Glutamatergic neuron (in vitro differentiated cells): ENCODE measurements at regions not wholly inside any gene's neighbourhood (a gene's known extent, or its start where the extent isn't known, plus 50 kb on each side); places are given as distances from the start of the nearest gene placed in this dataset.

Source experiments
- DNase-seq: peaks from one replicate; pipeline ENCODE4 v3.0.0; 2022
- H3K27ac Mint-ChIP-seq: one replicate; pipeline ENCODE4 v1.8.0; 2020; ENCODE audit warnings: mild to moderate bottlenecking, mixed read lengths, inconsistent platforms; ENCODE audit not compliant: unreplicated experiment
- H3K27me3 Mint-ChIP-seq: one replicate; pipeline ENCODE4 v1.8.0; 2020; ENCODE audit warnings: mild to moderate bottlenecking, moderate library complexity, mixed read lengths, inconsistent platforms; ENCODE audit not compliant: unreplicated experiment
- H3K36me3 Mint-ChIP-seq: one replicate; pipeline ENCODE4 v1.8.0; 2020; ENCODE audit warnings: mild to moderate bottlenecking, mixed read lengths, inconsistent platforms; ENCODE audit not compliant: unreplicated experiment
- H3K4me1 Mint-ChIP-seq: one replicate; pipeline ENCODE4 v1.8.0; 2020; ENCODE audit warnings: mild to moderate bottlenecking, low read depth, mixed read lengths, inconsistent platforms; ENCODE audit not compliant: unreplicated experiment
- H3K4me3 Mint-ChIP-seq: one replicate; pipeline ENCODE4 v1.8.0; 2020; ENCODE audit warnings: mild to moderate bottlenecking, mixed read lengths, inconsistent platforms; ENCODE audit not compliant: unreplicated experiment
- H3K9me3 Mint-ChIP-seq: one replicate; pipeline ENCODE4 v1.8.0; 2020; ENCODE audit warnings: mild to moderate bottlenecking, moderate library complexity, mixed read lengths, inconsistent platforms; ENCODE audit not compliant: unreplicated experiment
- TF ChIP-seq, protein P1 (sequence below): fragments of 200-600 bp; sonication (generic); IDR thresholded peaks from one replicate; pipeline ENCODE4 v1.5.0; 2021; ENCODE audit not compliant: partially characterized antibody, unreplicated experiment

DNA sequence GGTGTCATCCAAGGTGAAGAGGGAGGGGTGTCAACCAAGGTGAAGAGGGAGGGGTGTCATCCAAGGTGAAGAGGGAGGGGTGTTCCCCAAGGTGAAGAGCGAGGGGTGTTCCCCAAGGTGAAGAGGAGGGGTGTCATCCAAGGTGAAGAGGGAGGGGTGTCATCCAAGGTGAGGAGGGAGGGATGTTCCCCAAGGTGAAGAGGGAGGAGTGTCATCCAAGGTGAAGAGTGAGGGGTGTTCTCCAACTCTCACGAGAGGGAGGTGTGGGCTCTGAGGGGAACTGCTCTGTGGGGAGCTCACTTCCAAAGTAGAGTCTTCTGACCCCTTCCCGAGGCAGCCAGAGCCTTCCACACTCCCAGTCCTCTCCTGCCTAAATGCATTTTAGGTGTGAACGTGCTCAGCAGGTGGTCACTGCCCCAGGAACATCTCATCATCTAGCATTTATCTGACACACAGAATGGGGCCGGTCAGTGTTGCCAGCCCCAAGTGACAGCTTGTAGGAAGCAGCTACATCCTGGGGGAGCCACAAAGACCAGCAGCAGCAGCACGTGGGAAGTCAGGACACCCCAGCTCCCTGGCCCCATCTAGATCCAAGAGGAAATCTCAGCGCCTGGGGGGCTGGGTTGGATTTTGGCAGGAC, 323.8 kb downstream of the GLRX3 start:
- Mint-ChIP-seq H3K4me3 (no peak overlapping the region), H3K4me1 (no peaks in the 10 kb centered on the region), H3K27ac (no peak overlapping the region), H3K36me3 (peaks cover 3% of the 10 kb centered on the region), H3K27me3 (peaks cover 8% of the 10 kb centered on the region), H3K9me3 (peaks cover 8% of the 10 kb centered on the region)
- TF ChIP-seq, protein P1, sequence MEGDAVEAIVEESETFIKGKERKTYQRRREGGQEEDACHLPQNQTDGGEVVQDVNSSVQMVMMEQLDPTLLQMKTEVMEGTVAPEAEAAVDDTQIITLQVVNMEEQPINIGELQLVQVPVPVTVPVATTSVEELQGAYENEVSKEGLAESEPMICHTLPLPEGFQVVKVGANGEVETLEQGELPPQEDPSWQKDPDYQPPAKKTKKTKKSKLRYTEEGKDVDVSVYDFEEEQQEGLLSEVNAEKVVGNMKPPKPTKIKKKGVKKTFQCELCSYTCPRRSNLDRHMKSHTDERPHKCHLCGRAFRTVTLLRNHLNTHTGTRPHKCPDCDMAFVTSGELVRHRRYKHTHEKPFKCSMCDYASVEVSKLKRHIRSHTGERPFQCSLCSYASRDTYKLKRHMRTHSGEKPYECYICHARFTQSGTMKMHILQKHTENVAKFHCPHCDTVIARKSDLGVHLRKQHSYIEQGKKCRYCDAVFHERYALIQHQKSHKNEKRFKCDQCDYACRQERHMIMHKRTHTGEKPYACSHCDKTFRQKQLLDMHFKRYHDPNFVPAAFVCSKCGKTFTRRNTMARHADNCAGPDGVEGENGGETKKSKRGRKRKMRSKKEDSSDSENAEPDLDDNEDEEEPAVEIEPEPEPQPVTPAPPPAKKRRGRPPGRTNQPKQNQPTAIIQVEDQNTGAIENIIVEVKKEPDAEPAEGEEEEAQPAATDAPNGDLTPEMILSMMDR = no peak
- no peak for DNase-seq

DNA sequence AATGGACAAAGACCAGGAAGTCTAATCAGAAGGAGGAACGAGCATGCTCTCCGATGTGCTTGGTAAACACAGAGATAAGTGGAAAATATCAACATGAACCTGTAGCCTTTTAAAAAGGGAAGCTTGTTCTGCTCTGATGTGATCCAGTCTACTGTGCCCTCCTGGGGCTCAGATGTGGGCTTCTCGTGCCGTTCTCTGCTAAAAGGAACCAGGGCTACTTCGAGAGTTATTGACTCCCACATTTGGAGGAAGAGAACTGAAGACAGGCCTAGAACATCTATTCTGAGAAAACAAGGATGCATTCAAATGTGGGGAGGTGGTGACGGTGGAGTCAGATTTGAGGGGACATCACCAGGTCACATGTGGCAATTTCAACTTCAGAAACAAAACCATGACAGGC, 325.4 kb downstream of the GLRX3 start:
- TF ChIP-seq, protein P1 = no peak
- DNase-seq = no peak
- peaks cover 8% of the 10 kb centered on the region for H3K27me3 Mint-ChIP-seq
- peaks cover 5% of the 10 kb centered on the region for H3K9me3 Mint-ChIP-seq
- no peaks in the 10 kb centered on the region for H3K4me1 Mint-ChIP-seq
- H3K27ac Mint-ChIP-seq = no peak overlapping the region
- no peak overlapping the region for H3K4me3 Mint-ChIP-seq
- peaks cover 3% of the 10 kb centered on the region for H3K36me3 Mint-ChIP-seq

DNA sequence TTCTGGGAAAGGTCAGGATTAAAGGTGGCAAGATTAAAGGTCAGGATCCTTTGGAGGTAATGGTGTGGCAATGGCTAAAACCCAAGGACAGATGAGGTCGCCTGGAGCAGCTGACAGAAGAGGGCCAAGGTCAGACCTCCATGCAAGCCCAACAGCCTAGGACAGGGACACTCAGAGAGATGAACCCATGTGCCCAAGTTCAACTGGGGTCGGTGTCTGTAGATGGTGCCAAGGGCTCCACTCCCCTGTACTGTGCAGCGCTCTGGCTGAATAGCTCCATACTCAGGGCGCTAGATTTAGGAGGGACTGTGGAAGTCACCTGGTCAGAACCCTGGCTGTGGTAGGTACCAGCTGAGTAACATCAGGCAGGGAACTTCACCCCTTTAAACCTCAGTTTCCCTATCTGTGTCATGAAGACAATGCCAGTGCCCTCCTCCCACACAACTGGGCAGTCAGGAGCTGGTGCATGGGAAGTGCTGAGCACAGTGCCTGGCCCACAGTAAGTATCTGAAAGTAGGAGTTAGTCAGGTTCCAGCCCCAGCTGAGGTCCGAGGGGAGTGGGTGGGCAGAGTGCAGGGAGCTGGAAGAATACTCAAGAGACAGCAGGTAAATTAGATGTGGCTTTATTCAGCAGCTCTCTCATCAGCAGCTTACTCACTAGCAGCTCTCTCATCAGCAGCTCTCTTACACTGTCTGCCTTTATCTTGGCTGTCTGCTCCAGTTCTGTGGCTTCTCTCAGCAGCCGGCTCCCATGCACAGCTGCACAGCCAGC, 327.1 kb downstream of the GLRX3 start:
- Mint-ChIP-seq H3K27ac (no peak overlapping the region), H3K4me1 (no peaks in the 10 kb centered on the region), H3K27me3 (peaks cover 8% of the 10 kb centered on the region), H3K36me3 (peaks cover 7% of the 10 kb centered on the region), H3K4me3 (no peak overlapping the region), H3K9me3 (peaks cover 5% of the 10 kb centered on the region)
- TF ChIP-seq, protein P1 = no peak
- DNase-seq = no peak

DNA sequence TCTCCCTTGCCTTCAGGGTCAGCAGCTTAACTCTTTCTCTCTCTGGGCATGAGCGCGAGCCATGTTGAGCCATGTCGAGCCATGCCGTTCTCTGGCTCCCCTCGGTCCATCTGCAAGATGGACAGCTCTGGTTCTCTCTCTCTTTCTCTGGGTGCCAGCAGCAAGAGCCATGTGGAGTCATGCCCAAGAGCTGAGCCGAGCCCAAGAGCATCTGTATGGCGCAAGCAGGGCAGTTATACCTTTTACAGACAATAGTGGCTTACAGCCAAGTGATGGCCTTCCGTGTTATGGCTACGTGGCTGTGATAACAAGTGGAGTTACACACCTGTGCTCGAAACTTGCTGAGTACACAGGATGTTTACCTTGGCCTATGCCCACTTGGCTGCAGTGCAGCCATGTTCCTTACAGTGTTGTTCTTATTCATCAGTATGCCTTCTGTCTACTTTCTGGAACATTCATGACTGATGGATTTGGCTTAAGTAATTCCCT, 327.7 kb downstream of the GLRX3 start:
- no peak overlapping the region for H3K4me3 Mint-ChIP-seq

More for the DNA sequence above, 327.7 kb downstream of the GLRX3 start:
- H3K9me3 Mint-ChIP-seq = peaks cover 2% of the 10 kb centered on the region
- H3K27me3 Mint-ChIP-seq = peaks cover 8% of the 10 kb centered on the region
- TF ChIP-seq, protein P1 = no peak
- H3K27ac Mint-ChIP-seq = no peak overlapping the region
- no peaks in the 10 kb centered on the region for H3K4me1 Mint-ChIP-seq
- H3K36me3 Mint-ChIP-seq = peaks cover 5% of the 10 kb centered on the region
- no peak for DNase-seq
